ENCODE measurements at regions not wholly inside any gene's neighbourhood (a gene's known extent, or its start where the extent isn't known, plus 50 kb on each side); places are given as distances from the start of the nearest gene placed in this dataset.
A peak's percentile ranks its signal among the peaks of the same experiment; 100 is the strongest.

GRCh38 chr9:82212885-82213284 lies 224.3 kb downstream of the SPATA31D1 start:
- DNase-seq (ENCODE audit: low read depth, low spot score), result no peak

DNA sequence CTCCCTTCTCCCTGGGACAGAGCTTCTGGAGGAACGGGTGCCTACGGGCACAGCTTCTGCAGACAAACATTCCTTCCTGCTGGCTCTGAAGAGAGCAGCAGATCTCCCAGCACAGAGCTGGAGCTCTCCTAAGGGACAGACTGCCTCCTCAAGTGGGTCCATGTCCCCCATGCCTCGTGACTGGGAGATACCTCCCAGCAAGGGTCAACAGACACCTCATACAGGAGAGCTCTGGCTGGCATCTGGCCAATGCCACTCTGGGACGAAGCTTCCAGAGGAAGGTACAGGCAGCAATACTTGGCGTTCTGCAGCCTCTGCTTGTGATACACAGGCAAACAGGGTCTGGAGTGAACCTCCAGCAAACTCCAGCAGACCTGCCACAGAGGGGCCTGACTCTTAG lies 227.9 kb downstream of the SPATA31D1 start:
- DNase-seq (ENCODE audit: low read depth, low spot score), result no peak

DNA sequence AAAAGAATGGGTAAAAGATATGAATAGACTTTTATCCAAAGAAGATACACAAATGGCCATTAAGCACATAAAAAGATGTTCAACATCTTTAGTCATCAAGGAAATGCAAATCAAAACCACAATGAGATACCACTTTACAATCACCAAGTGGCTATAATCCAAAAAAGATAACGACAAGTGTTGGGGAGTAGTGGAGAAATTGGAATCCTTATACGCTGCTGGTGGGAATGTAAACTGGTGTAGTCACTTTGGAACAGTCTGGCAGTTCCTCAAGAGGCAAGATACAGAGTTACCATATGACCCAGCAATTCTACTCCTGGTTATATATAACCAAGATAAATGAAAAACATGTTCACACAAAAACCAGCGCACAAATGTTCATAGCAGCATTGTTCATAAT lies 234.9 kb downstream of the SPATA31D1 start:
- DNase-seq (ENCODE audit: low read depth, low spot score), result no peak

GRCh38 chr9:82231411-82231810 lies 242.8 kb downstream of the SPATA31D1 start:
- DNase-seq (ENCODE audit: low read depth, low spot score), result no peak

DNA sequence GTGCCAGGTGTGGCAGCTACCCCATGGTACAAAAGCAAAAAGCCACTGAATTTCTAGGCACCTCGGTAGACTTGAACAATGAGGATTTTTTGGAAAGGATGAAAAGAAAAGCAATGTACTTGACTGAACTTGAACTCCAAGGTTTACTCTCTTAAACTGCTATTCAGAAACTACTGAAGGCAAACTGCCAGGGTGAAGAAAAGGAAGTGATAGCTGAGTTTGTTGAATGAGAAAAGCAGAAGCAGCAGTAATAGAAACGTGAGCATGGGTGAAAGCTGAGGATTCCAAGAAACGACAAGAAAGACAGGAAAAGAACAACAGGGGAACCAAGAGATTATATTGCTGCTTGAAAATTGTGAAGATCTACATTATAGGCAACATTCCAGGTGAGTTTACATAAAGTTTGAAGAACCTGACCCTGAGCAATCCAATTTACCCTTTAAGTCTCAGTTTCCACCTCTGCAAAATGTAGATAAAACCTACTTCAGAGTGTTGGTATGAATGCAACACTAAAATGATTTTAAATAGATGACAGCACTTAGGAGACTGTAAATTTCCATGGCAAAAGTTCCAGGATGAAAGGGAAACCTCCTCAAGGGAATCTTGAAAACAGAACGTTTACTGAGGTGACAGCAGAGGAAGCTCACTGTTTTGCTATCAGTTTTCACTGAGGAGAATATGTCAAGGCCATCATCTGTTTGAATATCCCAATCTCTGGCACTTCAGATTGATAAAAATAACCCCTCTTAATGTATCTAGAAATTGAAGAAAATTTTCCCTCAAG lies 245.8 kb downstream of the SPATA31D1 start:
- DNase-seq (ENCODE audit: low read depth, low spot score), result no peak

GRCh38 chr9:82242285-82242963 lies 253.9 kb downstream of the SPATA31D1 start:
- DNase-seq (ENCODE audit: low read depth, low spot score), result no peak

GRCh38 chr9:82247318-82247717 lies 258.7 kb downstream of the SPATA31D1 start:
- no peak for DNase-seq (ENCODE audit: low read depth, low spot score)

DNA sequence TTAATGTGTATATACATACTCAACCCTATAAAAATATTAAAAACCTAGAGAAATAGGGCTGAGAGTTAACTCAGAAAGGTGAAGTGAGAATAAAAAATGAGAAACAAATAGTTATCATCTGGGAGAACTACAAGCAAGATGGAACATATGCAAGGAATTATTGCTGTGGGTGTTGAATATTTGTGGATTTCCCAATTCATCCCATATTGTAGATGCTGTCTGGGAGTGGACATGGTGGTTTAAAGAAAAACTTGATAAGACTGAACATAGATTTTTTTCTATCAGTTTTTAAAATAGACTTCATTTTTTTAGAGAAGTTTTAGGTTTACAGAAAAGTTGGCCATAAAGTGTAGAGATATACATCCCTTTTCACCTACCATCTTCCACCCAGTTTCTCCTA lies 263.5 kb downstream of the SPATA31D1 start:
- no peak for DNase-seq (ENCODE audit: low read depth, low spot score)

- DNase-seq (ENCODE audit: low read depth, low spot score), result no peak
Measured at GRCh38 chr9:82254646-82255367, 266.2 kb downstream of the SPATA31D1 start.

- DNase-seq (ENCODE audit: low read depth, low spot score), result no peak
Measured at GRCh38 chr9:82255481-82256176, 267.1 kb downstream of the SPATA31D1 start.

DNA sequence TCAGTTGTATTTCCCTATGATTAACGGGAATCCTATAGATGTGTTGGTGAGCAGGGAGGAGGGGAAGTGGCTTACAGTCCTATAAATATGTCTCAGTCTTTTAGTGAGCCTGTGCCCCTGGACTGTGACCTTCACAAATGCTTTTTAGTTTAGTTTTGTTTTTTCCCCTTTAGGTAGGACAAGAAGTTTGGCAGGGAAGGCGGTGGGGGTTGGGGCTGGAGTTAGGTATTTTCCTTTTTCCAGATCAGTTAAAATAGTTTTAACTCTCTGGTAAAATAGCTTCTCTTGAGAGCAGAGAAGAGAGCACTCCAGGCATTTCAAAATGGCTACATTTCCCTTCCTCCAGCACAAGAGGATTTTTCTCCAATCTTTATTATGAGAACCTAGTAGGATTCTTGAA lies 272.1 kb downstream of the SPATA31D1 start:
- DNase-seq (ENCODE audit: low read depth, low spot score), result no peak

DNA sequence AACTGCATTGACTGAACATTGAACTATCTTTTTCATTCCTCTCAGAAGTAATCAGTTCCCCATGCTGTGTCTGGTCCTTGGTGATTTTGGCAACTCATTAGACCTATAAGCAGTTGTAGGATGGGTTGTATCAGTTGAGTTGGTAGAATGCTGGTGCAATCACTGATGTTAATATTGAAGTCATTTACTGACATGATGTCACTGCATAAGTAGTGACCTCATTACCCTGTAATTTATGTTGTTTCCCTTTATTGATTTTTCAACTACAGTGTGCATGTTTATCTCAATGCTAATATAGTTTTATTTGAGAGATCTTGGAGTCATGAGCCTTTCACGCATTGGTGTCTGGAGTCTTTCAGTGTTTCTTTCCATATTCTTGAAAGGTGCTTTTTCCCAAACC lies 275.0 kb downstream of the SPATA31D1 start:
- no peak for DNase-seq (ENCODE audit: low read depth, low spot score)

DNA sequence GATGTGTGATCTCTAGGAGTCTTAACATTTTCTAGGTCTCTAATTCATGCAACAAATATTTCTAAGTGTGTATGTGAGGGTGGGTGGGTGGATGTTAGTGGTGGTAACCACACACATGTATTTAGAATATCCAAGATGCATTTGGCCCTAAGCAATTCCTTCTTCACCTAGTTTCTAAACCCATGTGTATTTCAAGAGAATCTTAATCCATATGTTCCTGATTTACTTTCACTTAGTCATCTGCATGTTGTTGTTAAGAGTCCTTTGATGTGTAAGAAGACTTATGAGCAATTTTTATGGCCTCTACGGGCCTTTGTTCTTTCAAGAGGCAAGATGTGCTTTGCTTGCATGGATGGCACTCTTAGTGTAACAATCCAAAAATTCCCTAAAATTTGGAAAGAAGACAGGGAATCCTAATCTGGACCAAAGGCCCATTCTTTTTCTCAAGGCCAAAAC lies 282.6 kb downstream of the SPATA31D1 start:
- DNase-seq (ENCODE audit: low read depth, low spot score), result peak; percentile 21

GRCh38 chr9:82273121-82273520 lies 284.5 kb downstream of the SPATA31D1 start:
- DNase-seq (ENCODE audit: low read depth, low spot score), result no peak

DNA sequence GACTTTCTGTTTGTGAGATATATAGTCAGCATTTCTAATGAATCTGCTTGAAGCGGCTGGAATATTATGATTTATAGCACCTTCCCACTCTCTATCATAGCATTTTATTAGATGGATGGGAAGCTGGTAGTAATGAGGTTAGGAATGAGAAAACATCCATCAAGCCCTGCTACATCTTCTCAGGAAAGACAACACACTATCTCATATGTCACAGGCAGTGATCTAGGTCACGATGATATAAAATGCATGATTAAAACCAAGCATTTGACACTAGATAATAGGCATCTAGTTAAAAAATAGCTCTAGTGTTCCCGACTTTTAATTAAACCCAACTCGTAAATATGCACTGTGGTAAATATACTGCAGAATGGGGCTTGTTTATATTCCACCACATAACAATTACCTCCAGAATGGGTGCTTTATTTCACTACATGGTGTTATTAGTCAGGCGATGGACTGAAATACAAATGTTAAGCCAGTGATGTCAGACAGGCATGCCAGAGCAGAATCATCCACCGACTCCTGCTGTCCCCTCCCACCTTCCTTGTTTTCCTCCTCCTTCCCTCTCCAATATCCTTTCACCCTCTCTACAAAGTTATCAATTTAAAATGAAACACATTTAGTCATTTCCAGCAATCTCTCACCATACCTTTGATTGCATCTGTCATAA lies 286.8 kb downstream of the SPATA31D1 start:
- no peak for DNase-seq (ENCODE audit: low read depth, low spot score)

GRCh38 chr9:82281066-82281465 lies 292.5 kb downstream of the SPATA31D1 start:
- DNase-seq (ENCODE audit: low read depth, low spot score), result no peak

GRCh38 chr9:82284758-82285157 lies 296.2 kb downstream of the SPATA31D1 start:
- DNase-seq (ENCODE audit: low read depth, low spot score), result no peak

DNA sequence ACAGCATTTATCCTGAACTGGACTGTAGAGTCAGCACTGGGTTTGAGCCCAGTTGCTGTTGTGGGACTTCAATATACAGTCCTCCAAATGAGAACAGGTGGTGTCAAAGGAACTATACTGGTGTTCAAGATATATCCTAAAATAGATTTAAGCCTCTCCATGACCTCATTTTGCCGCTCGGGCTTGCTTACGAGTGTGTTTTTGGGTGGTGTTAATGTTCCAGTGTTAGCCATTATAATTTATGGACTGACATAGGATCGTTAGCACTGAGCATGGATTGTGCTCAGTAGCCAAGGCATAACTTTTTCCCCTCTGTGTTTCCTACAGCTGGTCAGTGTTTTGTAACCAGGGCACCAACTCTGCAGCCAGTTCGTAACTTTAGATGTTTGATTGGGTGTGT lies 306.6 kb downstream of the SPATA31D1 start:
- no peak for DNase-seq (ENCODE audit: low read depth, low spot score)

GRCh38 chr9:82299870-82300269 lies 311.3 kb downstream of the SPATA31D1 start:
- DNase-seq (ENCODE audit: low read depth, low spot score), result no peak

GRCh38 chr9:82302968-82303655 lies 314.5 kb downstream of the SPATA31D1 start:
- no peak for DNase-seq (ENCODE audit: low read depth, low spot score)

GRCh38 chr9:82308836-82309235 lies 320.3 kb downstream of the SPATA31D1 start:
- DNase-seq (ENCODE audit: low read depth, low spot score), result no peak
